ENCODE measurements at regions not wholly inside any gene's neighbourhood (a gene's known extent, or its start where the extent isn't known, plus 50 kb on each side); places are given as distances from the start of the nearest gene placed in this dataset.
A peak's percentile ranks its signal among the peaks of the same experiment; 100 is the strongest.
"Not testable (repeated sequence)": the region's sequence is repeated elsewhere in the genome, so short reads cannot be mapped to it uniquely, and the experiment has no call there.

DNA sequence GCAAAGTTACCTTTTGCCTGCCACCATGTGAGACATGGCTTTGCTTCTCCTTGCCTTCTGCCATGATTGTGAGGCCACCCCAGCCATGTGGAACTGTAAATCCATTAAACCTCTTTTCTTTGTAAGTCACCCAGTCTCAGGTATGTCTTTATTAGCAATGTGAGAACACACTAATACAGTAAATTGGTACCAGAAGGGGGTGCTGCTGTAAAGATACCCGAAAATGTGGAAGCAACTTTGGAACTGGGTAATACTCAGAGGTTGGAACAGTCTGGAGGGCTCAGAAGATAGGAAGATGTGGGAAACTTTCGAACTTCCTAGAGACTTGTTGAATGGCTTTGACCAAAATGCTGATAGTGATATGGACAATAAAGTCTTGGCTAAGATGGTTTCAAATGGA lies 184.8 kb upstream of the LHX8 start:
- not testable (repeated sequence) for DNase-seq

DNA sequence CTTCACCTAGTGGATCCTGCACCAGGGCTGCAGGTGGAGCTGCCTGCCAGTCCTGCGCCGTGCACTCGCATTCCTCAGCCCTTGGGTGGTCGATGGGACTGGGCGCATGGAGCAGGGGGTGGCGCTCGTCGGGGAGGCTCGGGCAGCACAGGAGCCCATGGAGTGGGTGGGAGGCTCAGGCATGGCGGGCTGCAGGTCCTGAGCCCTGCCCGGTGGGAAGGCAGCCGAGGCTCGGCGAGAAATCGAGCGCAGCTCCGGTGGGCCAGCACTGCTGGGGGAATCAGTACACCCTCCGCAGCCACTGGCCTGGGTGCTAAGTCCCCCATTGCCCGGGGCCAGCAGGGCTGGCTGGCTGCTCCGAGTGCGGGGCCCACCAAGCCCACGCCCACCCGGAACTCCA lies 182.2 kb upstream of the LHX8 start:
- DNase-seq, result not testable (repeated sequence)

DNA sequence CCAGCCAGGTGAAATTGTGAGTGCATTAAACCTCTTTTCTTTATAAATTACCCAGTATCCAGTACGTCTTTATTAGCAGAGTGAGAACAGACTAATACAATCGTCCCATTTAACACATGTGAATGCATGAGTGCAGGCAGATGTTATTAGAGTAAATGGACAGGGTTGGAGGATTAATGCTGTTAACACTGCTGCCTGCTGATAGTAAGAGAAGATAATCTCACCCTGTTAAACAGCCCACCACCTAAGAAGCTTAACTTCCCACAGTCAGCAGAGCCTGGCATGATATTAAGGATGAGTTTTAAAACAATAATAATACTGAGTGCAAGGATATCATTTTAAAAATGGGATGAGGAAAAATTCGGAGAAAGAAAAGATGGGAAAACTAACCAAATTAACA lies 181.4 kb upstream of the LHX8 start:
- no peak for DNase-seq

DNA sequence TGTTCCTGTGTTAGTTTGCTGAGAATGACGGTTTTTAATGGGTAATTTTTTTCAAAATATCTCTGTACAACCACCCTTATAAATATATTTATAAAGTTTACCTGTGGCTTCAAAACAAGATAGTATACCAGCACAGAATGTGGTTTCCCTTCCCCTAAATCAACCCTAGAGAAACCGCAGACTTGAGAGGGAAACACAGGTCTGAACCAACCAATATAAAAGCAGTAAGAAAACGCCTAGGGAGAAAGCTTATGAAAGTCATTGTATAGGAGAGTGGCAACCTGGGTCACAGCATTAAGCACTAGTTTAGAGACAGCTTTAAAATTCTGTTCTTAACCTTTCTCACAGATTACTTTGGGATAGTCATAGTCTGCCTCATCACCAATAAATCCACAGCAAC lies 180.6 kb upstream of the LHX8 start:
- no peak for DNase-seq

DNA sequence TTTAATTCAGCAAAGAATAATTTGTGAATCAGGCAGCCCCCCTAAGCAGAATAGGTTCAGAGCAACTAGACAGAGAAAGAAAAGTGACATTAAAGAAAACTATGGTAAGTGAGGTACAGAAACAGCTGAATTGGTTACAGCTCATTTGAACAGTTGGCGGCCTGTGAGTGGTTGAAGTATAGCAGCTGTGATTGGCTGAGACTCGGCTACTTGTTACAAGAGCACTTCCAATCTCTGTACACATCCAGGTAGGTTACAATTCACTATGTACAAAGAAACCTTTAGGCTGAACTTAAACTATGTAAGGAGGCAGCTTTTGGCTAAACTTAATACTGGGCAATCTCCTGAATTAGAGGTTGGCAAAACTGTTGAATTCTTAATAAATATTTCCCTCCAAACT lies 171.1 kb upstream of the LHX8 start:
- DNase-seq, result peak; percentile 62

DNA sequence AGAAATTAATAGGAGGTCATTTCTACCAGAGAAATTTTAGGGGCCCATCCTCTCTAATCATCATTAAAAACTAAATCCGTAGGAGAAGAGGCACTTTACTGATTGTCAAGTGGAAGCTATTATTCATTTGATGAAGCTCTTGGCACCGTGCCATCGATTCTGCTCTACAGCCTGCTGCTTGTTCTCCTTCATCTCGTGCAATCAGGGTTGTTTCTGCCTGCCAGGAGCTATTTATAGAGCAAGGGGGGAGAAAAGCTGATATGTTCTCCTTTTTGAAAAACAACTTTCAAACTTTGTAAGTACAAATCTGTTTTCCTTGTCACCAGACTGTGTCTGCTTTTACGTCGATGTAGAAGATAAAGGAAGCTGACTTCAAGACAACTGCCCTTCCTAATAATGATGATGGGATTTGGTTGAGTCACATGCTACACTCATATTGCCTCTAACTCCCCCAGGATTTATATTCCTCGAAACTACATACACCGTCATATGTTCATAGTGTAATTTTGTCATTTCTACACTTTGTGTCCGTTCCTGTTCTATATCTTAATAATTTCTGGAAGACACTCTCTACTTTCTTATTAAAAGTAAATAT lies 169.6 kb upstream of the LHX8 start:
- peak; percentile 99 for DNase-seq

DNA sequence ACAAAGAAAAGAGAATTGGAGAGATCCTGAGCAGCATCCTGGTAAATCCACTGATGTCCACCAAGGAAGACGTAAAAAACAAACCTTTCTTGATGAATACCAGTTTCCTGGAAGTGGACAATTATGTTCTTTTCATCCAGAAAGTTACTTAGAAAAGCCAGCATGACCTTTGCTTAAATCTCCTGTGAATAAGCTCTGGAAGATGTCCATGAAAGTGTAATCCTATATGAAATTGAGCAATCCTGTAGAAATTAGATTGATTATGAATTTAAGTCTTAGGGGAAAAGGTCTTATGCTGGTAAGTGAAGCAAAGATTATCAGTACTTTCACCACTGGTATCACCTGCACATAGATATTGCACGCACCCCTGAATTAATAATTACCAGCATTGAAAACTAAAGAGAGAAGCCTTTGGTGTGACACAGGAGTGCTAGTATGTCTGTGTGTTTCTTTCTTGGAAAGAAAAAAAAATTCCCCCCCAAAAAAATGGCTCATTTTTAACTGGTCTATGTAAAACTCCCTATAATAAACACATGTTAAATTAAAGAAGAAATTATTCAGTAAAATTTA lies 164.5 kb upstream of the LHX8 start:
- no peak for DNase-seq

DNA sequence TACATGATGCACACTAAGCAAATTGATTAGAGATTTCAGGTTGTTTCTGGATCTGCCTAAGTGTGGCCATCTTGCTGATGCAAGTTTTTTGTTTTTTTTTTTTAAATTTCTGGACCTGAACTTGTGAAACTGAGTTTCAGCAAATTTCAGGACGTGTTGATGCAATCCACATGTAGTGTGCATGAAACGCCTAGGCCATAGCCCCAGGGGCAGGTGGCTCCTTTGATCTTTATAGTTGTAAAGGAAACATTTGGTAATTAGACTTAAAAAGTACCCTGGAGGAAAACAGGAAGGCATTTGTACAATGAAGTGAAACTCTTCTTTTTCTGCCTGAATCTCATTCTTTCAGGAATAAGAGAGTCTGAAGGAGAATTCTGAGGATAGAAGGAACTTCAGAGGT lies 162.2 kb upstream of the LHX8 start:
- DNase-seq, result no peak

DNA sequence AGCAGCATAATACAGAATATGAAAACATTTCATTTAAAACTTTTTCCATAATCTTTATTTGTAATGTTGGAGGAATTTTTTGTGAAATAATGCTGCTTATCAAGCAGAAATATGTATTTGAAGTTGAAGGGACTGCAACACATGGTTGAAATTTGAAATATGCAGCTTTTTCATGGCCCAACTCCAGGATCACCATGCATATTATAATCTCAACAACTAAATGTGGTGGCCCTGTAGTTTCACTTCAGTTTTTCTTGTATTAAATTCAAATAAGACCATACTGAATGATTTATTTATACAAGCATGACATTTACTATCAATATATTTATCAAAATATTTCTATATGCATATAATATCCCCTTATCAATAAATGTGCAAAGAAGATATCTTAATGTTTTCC lies 157.7 kb upstream of the LHX8 start:
- DNase-seq, result no peak

DNA sequence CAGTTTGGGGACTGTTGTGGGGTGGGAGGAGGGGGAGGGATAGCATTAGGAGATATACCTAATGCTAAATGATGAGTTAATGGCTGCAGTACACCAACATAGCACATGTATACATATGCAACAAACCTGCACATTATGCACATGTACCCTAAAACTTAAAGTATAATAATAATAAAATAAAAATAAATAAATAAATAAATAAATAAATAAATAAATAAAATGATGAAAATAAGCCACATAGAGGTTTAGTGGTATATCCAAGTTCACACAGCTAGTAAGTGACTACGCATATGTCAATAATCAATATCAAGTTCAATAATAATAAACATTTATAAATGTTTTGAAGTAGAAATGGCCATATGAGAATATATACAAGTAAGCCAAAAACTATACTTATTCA lies 141.7 kb upstream of the LHX8 start:
- not testable (repeated sequence) for DNase-seq

DNA sequence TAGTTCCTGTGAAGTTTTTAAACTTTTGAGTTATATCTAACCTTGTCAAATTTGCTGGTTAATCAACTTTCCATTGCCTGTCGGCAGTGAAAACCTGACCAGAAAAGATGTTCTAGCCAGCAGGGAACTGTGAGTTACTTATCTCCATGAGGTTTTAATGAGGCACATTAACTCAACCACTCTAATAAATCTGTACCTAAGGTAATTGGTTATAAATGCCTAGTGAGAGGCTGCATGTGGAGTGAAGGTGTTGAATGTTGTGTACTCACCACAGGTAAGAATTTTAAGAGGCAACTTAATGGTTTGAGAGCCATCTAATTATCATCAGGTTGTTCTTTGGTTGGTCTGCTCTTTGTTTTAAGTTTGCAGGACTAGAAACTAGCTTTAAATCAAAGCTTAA lies 138.4 kb upstream of the LHX8 start:
- DNase-seq, result no peak

DNA sequence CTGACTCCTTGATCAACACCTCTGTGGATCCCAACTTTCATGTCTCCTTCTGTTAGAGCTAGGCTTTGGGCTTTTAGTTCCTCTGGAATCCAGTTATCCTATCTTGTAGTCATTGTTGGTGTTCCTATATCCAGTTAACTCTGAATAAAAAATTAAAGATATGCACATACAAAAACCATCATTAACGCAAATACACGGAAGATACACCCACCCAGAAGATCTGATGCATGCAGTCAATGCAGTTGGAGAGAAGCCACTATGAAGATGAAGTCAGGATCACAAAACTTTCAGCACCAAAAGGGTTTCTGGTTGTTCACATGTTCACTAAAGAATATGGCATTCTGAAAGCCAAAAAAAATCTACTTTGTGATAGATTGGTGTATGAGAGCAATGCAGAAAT lies 123.6 kb upstream of the LHX8 start:
- DNase-seq, result no peak

DNA sequence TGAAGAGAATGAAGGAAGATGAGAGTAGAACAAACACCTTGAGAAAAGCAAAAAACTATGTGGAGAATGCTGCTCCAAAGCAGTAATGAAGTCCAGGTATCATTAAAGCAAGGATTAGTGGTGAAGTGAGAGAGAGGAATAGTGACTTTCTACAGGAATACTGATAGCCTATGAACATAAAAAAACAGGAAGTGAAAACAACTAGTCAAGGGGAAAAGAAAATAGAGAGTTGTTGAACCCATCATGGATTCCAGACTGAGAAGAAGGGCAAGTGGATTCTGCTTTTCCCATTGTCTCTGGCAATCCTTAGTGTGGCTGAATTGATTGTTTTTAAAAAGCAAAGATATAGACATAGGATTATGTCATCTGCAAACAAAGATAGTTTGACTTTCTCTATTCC lies 119.9 kb upstream of the LHX8 start:
- DNase-seq, result no peak

DNA sequence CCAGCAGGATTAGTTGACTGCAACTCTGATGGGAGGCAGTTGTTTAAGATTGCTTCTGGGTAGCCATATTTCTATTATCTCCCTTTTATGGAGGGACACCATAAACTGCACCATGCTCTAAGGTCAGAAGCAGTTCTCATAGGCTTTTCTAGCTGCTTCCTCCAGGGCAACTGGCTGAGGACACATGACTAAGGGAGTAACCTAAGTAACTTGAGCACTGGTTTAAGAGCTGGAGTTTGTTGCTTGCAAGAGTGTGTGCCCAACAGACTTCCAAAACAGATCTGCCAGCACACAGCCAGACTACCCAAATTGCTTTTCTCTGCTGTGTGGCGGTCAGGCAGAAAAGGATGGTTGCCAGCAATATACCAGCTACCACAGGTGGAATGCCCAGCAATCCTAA lies 111.2 kb upstream of the LHX8 start:
- DNase-seq, result no peak

DNA sequence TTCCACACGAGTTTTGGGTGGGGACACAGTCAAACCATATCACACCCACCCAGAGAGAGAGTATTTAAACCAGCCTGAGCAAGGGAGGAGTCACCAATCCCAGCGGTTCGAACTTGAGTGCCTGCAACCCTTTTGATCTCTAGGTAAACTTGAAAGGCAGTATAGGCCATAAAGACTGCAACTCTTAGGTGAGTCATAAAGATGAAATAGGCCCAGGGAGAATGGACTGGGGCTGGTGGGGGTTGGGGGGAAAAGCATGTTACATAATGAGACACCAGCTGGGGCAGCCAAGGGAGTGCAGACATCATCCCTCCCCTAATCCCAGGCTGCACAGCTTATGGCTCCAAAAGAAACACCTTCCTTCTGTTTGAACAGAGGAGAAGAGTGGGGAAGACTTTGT lies 99.8 kb upstream of the LHX8 start:
- no peak for DNase-seq

DNA sequence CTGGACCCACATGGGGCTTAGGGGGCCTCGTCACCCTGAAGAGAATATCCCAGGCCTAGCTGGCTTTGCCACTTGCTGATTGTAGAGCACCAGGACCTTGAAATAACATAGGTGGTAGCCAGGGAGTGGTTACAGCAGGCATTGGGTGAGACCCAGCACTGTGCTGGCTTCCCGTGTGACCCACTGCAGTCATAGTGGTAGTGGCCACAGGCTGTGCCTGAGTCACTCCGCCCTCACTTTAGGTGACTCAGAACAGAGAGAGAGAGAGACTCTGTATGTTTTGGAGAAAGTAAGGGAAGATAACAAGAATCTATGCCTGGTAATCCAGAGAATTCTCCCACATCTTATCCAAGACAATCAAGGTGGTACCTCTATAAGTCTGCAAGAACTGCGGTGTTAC lies 98.7 kb upstream of the LHX8 start:
- no peak for DNase-seq

DNA sequence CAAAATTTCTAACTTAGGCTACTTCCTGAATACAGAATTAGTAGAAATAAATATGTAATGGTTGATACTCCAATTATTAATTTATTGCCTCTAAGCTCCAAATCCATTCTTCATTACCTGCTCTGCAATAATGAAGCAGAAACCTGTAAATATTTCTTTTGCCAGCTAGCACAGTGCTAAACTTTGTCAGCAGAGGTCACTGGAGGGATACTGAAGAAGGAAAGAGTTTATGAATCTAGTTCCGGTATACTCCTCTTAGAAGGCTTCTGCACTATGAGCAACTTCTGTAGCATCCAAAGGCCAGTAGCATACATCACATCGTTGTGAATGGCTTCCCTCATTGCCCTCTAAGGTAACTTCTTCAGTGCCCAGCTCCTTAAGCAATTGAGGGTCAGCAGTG lies 81.0 kb upstream of the LHX8 start:
- no peak for DNase-seq

DNA sequence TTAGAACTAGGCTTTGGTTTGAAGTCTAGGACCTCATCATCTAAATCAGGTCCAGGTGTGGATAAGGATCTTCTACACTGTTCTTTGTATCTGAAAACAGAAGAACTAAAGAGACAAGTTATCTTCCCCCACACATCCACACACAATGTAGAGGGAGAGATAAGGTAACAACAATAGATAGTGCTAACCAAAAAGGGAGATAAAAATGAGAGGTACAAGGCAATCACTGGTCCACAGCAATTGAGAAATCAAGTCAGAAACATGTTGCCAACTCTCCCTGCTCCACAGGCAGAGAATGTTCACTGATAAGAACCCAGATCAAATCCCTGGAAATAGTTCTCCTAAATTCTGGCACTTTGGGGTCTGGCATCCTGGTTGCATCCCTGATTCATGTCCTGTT lies 75.8 kb upstream of the LHX8 start:
- no peak for DNase-seq

DNA sequence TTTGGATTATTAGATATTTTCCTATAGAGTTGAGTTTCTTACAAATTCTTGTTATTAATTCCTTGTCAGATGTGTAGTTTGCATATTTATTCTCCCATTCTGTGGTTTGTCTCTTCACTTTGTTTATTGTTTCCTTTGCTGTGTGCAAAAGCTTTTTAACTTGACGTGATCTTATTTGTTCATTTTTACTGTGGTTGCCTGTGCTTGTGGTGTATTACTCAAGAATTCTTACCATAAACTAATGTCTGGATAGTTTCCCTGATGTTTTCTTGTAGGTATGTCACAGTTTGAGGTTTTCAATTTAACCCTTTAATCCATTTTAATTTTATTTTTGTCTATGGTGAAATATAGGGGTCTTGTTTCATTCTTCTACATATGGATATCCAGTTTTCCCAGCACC lies 72.1 kb upstream of the LHX8 start:
- no peak for DNase-seq

DNA sequence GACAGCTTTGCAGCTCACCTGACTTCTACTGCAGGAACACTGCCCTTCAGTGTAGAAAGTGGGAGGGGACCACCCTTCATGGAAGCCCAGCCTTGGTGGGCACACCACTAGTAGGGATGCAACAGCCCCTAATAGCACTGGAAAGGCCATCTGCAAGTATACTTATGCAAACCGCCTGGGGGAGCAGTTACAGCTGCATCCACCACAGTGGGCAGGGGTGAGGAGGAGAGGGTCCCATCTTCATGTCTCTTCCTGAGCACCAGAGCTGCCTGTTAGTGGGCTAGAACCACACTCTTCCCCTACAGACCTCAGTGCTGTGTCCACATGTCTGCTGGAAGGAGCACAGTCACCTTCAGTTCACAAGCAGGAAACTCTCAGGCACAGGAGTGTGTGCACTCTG lies 66.2 kb upstream of the LHX8 start:
- no peak for DNase-seq

DNA sequence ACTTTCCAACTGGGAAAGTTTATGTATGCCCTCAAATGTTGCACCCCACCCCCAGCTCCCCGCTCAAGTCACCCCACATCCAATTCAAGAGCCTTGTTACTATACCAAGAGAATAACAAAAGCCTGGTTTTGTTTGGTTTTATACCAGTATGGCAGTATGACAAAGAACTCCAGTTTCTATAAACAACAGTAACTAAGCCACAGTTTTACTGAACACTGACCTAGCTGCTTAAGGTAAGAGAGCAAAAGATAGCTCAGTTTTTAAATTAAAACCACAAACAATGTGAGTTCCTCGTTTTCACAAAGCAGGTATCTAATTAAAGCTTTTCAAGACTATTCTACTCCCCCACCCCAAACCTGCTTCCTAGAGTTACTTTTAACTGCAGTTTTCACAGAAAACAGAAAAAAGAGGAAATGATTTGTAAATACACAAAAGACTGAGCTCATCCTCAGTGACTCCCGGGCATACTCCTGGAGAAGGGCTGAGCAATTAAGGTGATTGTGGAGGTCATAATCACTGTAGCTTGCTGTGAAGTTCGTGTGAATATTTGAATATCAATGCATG lies 59.3 kb upstream of the LHX8 start:
- DNase-seq, result no peak

DNA sequence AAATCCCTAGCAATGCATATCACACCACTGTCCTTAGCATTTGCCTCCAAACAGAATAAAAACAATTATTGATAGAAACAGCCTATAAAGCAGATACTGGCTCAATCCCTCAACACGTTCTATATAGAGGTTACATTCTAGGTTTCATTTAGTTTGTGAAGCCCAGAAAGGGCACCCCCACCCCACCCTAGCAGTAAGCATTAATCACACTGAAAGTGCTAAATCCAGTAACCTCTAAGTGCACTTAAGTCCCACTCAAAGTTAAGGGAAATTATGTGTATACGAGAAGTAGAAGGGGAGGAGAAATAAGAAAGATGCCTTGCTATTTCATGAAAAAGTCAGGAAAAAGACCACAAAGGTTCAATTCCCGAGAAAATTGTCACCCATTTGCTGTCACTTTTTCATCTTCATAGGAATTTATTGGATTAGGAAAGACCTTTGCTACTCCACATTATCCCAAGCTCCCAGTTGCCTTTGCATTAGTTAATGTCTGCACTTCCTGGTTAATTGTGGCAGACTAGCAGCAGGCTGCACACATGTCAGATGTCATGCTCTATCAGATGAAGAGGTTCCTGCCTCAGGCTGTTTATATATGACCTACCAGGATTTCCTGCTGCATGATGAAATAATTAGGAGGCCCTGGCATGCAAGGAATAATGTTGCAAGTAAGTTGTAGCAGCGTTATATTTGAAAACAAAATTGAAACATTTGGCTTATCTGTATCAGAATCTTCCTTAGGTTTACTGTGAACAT lies 54.5 kb upstream of the LHX8 start:
- peak; percentile 83 for DNase-seq

DNA sequence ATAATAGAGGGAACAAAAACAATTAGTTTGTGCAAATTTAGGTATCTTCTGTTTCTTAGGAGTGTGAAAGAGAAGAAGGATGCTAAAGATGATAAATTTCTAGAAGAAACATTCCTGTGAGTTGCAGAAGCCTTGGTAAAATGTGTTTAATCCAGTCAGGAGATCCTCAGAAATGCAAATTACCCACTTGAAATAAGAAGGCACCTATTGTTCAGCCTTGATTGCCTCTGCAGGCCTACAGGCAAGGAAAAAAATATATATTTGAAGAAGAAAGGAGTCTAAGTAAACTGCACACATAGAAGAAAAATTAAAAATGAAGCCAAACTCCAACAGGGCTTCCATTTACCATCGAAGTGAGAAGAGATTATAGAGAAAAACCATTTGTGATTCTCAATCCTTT lies 51.0 kb upstream of the LHX8 start:
- DNase-seq, result no peak

DNA sequence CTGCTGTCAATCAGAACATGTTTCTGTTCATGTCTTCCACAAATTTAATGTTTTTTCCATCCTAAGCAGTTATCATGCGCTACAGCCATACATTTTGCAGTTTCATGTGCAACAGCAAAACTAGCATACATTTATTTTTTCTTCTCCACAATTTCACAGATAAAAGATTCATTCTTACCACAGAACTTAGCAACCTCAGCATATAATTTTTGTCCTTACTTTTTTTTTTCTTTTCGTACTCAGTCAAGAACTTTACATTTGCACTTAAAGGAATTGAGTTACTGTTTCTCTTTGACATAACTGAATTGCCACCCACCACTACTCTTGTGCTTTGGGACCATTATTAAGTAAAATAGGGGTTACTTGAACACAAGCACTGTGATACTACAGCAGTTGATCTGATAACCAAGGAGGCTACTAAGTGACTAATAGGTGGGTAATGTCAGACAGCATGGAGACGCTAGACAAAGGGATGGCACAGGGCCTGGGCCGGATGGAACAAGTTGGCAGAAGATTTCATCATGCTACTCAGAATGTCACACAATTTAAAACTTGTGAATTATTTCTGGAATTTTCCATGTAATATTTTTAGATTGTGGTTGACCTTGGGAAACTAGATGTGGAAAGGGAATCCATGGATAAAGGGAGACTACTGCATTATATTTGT lies 50.2 kb upstream of the LHX8 start:
- DNase-seq, result no peak
